Endothelial cell of umbilical vein (primary cell): ENCODE measurements at regions not wholly inside any gene's neighbourhood (a gene's known extent, or its start where the extent isn't known, plus 50 kb on each side); places are given as distances from the start of the nearest gene placed in this dataset.

Experiments used
- BruUV-seq: library from RNA; stranded (reverse); fragments of 400-500 nt; replicated peaks from 2 replicates; lab custom pipeline; 2021; lab: Mats Ljungman, UMichigan
- CTCF ChIA-PET: fragments of 300-600, 350-600 bp; sonication (Branson Sonifier 250); formaldehyde crosslinking; loops from one replicate; lab custom pipeline; 2021; ENCODE audit warnings: antibody characterized with exemption, inconsistent platforms; lab: Charles Lee
- POLR2A ChIA-PET: fragments of 300-600, 350-600 bp; sonication (Branson Sonifier 250); formaldehyde crosslinking; loops from one replicate; lab custom pipeline; 2021; ENCODE audit warnings: antibody characterized with exemption, inconsistent platforms; lab: Charles Lee
- DNase-seq: peaks from one replicate; pipeline ENCODE4 v3.0.0-alpha.2; 2011; ENCODE audit warnings: low read depth, low spot score
- FAIRE-seq: peaks from 2 replicates; lab custom pipeline; 2011; peaks lifted over from hg19 to GRCh38; lab: Jason Lieb, UNC
- H2AFZ ChIP-seq: 2 replicates; pipeline ENCODE4 v1.6.0; 2012; ENCODE audit warnings: low read depth, low read length, control low read depth, inconsistent platforms
- H3K27ac ChIP-seq: 2 replicates; pipeline ENCODE4 v1.5.1; 2011; ENCODE audit warnings: low read depth, mild to moderate bottlenecking, control low read depth, low read length, moderate library complexity; ENCODE audit not compliant: insufficient read depth
- H3K27me3 ChIP-seq, 2 experiments: 2 replicates each; pipeline versions ENCODE4 v1.6.0 to v1.6.1; 2011; ENCODE audit warnings: low read length in 2 of 2, mixed read lengths in 1 of 2; ENCODE audit not compliant: control insufficient read depth in 2 of 2, insufficient read depth in 2 of 2
- H3K36me3 ChIP-seq, 2 experiments: 2 replicates in 1 of 2; 3 replicates in 1 of 2; pipeline ENCODE4 v1.5.1; 2011; ENCODE audit warnings: low read length in 2 of 2, mild to moderate bottlenecking in 1 of 2, moderate library complexity in 1 of 2; ENCODE audit not compliant: control insufficient read depth in 2 of 2, insufficient read depth in 2 of 2; ENCODE audit errors: extremely low read depth in 1 of 2
- H3K4me1 ChIP-seq: 3 replicates; pipeline ENCODE4 v1.5.1; 2011; ENCODE audit warnings: mild to moderate bottlenecking, low read length; ENCODE audit not compliant: control insufficient read depth, insufficient read depth; ENCODE audit errors: extremely low read depth
- H3K4me2 ChIP-seq: 2 replicates; pipeline ENCODE4 v1.6.1; 2011; ENCODE audit warnings: low read length, control low read depth, mixed read lengths; ENCODE audit not compliant: insufficient read depth
- H3K4me3 ChIP-seq, 3 experiments: fragments of 200-600 bp in 1 of 3; sonication (generic), shearing (Covaris generic) in 1 of 3; replicated peaks in 1 of 3; 2 replicates each; pipeline ENCODE4 v1.5.1; 2011 to 2016; ENCODE audit warnings: control low read depth in 3 of 3, low read length in 3 of 3, mild to moderate bottlenecking in 2 of 3, inconsistent platforms in 1 of 3, low read depth in 1 of 3, moderate library complexity in 1 of 3; ENCODE audit not compliant: insufficient read depth in 1 of 3
- H3K79me2 ChIP-seq: 2 replicates; pipeline ENCODE4 v1.6.0; 2012; ENCODE audit warnings: low read length, inconsistent platforms; ENCODE audit not compliant: control insufficient read depth, insufficient read depth
- H3K9ac ChIP-seq: replicated peaks from 2 replicates; pipeline ENCODE3; 2011; ENCODE audit warnings: low read length, control low read depth; ENCODE audit not compliant: insufficient read depth; ENCODE audit errors: extremely low read depth
- H3K9me1 ChIP-seq: replicated peaks from 3 replicates; pipeline ENCODE4 v1.6.0; 2011; ENCODE audit warnings: mild to moderate bottlenecking, low read length; ENCODE audit not compliant: control insufficient read depth, insufficient read depth; ENCODE audit errors: extremely low read depth
- H3K9me3 ChIP-seq: replicated peaks from 2 replicates; pipeline ENCODE4 v1.5.1; 2012; ENCODE audit warnings: low read length, inconsistent platforms; ENCODE audit not compliant: control insufficient read depth, insufficient read depth
- H4K20me1 ChIP-seq: replicated peaks from 2 replicates; pipeline ENCODE3; 2011; ENCODE audit warnings: mild to moderate bottlenecking, low read length; ENCODE audit not compliant: control insufficient read depth, insufficient read depth; ENCODE audit errors: extremely low read depth
- JUN ChIP-seq: IDR thresholded peaks from 2 replicates; pipeline ENCODE4 v1.6.1; 2011; ENCODE audit warnings: borderline replicate concordance, low read depth; ENCODE audit not compliant: insufficient read length, insufficient read depth
- MAX ChIP-seq: IDR thresholded peaks from 2 replicates; pipeline ENCODE4 v1.6.1; 2011; ENCODE audit not compliant: insufficient read depth, insufficient read length
- MYC ChIP-seq: IDR thresholded peaks from one replicate; pipeline ENCODE4 v1.6.1; 2011; ENCODE audit warnings: mild to moderate bottlenecking, low read depth, low read length
- POLR2A ChIP-seq: IDR thresholded peaks from 2 replicates; pipeline ENCODE4 v1.6.1; 2012; ENCODE audit warnings: low read depth, mild to moderate bottlenecking, control low read depth, low read length
- dilution Hi-C: fragments of 300-500 bp; cut with MboI; formaldehyde crosslinking; loops from one replicate; pipeline ENCODE4 v1.15.0; 2019; ENCODE audit warnings: low sequenced_read_pairs; ENCODE audit not compliant: extremely low pct_ligation_motif_present
- intact Hi-C: fragments of 100-400 bp; cut with micrococcal nuclease; formaldehyde crosslinking; loops from one replicate; pipeline ENCODE4 v1.10.0; 2022

GRCh38 chr19:30718707-30719106 is 346.5 kb downstream of the ZNF536 start:
- TF ChIP-seq JUN (no peak), MAX (no peak)
- DNase-seq = no peak
- POLR2A ChIA-PET = no interaction called here

GRCh38 chr19:30718014-30718413 is 345.8 kb downstream of the ZNF536 start:
- CTCF ChIA-PET = interaction anchor here (0.6 kb wide), 1 partner anchor 11 kb away, joined by 4 read pairs; no protein-coding TSS in a partner anchor
- no peaks in the 10 kb centered on the region for H4K20me1 ChIP-seq
- intact Hi-C loops = no loop called here
- no peaks in the 10 kb centered on the region for H3K9me3 ChIP-seq
- H2AFZ ChIP-seq = no peak overlapping the region
- TF ChIP-seq MYC (no peak), POLR2A (no peak)
- FAIRE-seq (no peak), DNase-seq (no peak)
- no peak overlapping the region for H3K27ac ChIP-seq
- H3K4me2 ChIP-seq = no peak overlapping the region
- H3K36me3 ChIP-seq = no peaks in the 10 kb centered on the region
- dilution Hi-C loops = no loop called here
- H3K79me2 ChIP-seq = no peaks in the 10 kb centered on the region
- H3K9me1 ChIP-seq = no peaks in the 10 kb centered on the region
- no peaks in the 10 kb centered on the region for H3K27me3 ChIP-seq
- POLR2A ChIA-PET = no interaction called here
- H3K4me3 ChIP-seq = no peak overlapping the region
- H3K4me1 ChIP-seq = no peaks in the 10 kb centered on the region
- no peak overlapping the region for H3K9ac ChIP-seq
- BruUV-seq = no TSS peak

More at GRCh38 chr19:30718707-30719106, 346.5 kb downstream of the ZNF536 start:
- H2AFZ ChIP-seq = no peak overlapping the region
- CTCF ChIA-PET = no interaction called here
- no peaks in the 10 kb centered on the region for H4K20me1 ChIP-seq
- dilution Hi-C loops = no loop called here
- no peaks in the 10 kb centered on the region for H3K27me3 ChIP-seq
- intact Hi-C loops = no loop called here
- H3K9me1 ChIP-seq = no peaks in the 10 kb centered on the region
- no peak overlapping the region for H3K4me2 ChIP-seq
- no peaks in the 10 kb centered on the region for H3K9me3 ChIP-seq
- no peak for FAIRE-seq
- no peak overlapping the region for H3K4me3 ChIP-seq
- no peak overlapping the region for H3K27ac ChIP-seq
- no peak overlapping the region for H3K9ac ChIP-seq
- H3K79me2 ChIP-seq = no peaks in the 10 kb centered on the region
- no TSS peak for BruUV-seq
- no peaks in the 10 kb centered on the region for H3K4me1 ChIP-seq
- no peaks in the 10 kb centered on the region for H3K36me3 ChIP-seq
